ENCODE measurements at regions not wholly inside any gene's neighbourhood (a gene's known extent, or its start where the extent isn't known, plus 50 kb on each side); places are given as distances from the start of the nearest gene placed in this dataset.

- DNase-seq (ENCODE audit: low read depth) = no peak
These were observed 113.6 kb upstream of the ATP8B1 start for GRCh38 chr18:57916684-57917083.

DNA sequence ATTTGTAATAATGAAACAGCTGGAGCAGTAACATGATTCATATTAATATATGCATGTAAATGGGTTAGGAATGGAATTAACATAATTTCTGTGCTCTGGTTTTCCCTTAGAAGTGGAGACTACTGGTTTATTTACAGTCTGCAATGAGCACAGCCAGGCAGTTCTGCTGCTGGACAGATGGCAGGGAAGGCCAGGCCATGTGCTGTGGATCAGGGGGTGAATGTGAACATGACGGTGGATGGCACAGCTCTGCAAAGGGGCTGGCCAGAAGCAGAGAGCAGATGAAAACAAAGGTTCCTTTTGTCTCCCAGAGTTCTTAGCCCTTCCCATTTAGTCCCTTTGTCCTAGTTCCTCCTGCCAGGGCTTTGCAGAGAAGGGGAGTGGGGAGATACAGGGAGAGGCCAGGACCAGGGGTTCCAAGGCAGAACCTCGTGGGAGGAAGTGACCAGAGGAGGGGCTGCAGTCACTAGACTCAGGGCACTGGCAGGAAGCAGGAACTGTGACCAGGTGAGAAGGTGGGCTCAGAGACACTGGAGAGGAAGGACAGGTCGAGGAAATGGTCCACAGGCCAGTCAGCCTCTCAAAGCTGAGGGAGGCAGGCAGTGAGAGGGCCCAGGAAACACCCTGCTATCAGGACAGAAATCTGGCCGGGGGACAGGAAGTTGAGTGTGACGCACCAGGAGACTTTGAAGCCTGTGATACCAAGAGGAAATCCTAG lies 112.9 kb upstream of the ATP8B1 start:
- DNase-seq (ENCODE audit: low read depth) = peak; percentile 51

- peak; percentile 83 for DNase-seq (ENCODE audit: low read depth)
These were observed 112.1 kb upstream of the ATP8B1 start for GRCh38 chr18:57915248-57915647.

DNA sequence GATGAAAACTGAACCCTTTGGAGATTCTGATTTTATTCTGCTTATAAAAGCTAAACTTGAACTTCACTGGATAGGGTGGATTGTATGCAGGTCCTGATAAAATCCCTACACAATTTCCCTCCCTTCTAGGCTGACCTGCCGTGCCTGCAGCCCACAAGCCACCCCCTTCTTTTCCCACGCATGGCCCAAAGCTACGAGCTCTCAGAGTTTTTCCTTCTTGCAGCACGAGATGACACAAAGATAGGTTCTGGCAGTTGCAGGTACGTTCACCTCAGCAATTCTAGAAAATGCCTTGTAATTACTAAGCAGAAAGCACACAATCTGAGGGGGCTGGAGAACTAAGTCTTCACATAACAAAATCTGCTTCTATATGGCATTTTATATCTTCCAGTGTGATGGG lies 110.6 kb upstream of the ATP8B1 start:
- DNase-seq (ENCODE audit: low read depth) = no peak

DNA sequence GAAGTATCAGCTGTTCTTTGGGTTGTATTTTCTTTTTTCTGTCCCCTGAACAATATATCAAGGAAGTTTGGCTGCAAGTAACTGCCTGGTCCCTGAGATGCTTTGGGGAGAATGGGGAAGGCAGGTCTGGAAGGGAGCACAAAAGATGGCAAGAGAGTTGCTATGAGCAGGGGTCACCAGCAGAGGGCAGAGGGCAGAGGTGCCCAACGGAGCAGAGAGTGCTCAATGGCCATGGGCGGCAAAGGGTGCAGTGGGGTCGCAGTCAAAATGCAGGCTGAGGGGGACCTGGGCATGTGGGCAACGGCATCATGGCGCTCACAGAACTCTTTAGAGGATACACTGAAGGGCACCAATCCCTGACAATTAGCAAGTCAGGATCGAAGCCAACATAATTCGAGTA lies 107.7 kb upstream of the ATP8B1 start:
- DNase-seq (ENCODE audit: low read depth) = no peak

DNA sequence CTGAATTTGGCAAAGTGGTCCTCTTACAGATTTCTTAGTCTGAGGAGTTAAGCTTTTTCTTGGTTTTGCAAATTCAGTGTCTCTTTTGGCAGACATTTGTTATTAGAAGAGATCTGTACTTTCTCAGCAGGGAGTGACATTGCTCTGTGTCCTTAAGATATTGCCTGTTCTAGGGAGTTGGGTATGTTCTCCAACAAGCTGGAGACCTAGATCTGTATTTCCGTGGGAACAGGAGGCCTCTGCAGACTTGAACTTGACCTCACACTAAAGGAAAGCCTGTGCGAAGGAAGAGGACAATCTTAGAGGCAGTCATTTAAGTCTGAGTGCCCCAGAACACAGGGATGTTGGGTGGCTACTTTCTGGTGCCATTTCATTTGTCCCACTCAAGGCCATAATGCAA lies 107.0 kb upstream of the ATP8B1 start:
- no peak for DNase-seq (ENCODE audit: low read depth)

DNA sequence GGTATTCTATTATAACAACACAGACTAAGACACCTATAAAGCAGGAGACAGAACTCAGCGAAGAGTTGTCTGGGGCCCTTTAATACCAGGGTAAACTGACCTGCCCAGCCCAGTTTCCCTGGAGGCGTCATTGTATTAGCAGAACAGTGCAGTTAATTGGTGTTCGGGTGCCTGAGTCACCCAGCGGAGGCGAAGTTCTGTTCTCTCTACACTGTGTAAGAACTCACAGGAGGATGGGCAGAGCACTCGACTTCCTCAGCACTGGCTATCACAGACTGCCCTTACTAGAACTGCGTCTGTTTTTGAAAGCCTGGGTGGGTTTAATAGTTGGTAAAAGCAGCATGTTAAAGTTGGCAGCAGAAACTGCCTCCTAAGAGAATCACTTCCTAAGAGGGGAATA lies 106.5 kb upstream of the ATP8B1 start:
- peak; percentile 44 for DNase-seq (ENCODE audit: low read depth)

DNA sequence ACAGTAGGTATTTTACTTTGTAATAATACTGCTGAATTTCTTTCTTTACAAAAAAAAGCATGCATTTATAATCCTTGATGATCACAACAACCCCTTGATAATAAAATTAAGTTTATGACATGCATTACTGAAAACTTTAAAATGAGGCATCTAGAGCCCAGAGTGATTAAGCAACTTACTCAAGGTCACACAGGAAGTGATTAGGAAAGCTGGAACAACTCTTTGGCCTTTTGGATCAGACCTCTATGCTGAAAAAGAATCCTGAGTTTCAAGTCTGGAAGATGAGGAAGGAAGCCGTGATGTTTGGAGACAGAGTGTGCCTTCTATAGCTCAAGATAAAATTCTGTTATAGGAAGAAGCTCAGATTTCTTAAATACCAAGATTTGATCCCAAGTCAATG lies 105.0 kb upstream of the ATP8B1 start:
- DNase-seq (ENCODE audit: low read depth) = no peak

- no peak for DNase-seq (ENCODE audit: low read depth)
These were observed 104.4 kb upstream of the ATP8B1 start for GRCh38 chr18:57907550-57907949.

DNA sequence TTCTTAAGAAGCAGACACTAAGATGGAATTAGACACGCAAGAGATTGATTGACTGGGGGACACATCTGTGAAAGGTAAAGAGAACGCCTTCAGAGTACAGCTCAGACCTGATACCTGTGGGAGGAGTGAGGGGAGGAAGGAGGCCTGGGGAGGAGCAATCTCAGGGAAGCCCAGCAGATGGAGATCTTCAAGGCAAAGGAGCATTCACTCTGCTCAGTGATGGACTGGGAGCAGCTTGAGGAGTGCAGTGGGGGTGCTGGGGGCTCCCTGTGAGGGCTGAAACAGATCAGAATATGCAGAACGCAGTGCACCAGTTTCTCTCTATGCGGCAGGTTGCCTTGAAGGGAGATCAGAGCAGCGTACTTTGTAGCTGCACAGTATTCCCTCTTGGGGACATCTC lies 103.7 kb upstream of the ATP8B1 start:
- no peak for DNase-seq (ENCODE audit: low read depth)

DNA sequence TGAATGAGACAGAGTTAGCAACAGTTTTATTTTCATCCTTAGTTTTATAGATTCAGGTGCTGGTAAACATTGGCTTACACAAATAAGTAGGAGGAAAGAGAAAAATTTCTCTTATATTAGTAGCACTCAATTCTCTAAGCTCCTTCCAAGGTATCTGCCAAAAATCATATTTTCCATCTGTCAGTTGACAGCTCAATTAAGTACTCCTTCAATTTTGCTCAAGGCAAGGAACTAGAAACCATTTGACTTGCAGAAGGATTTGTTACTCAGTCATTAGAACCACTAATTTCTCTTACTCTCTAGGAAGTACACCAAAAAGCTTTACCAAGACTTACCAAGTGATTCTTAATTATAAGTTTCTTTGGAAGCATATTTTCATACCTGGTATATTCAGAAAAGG lies 101.4 kb upstream of the ATP8B1 start:
- no peak for DNase-seq (ENCODE audit: low read depth)

GRCh38 chr18:57902721-57903120 lies 99.6 kb upstream of the ATP8B1 start:
- DNase-seq (ENCODE audit: low read depth) = no peak

GRCh38 chr18:57901825-57902589 lies 98.9 kb upstream of the ATP8B1 start:
- no peak for DNase-seq (ENCODE audit: low read depth)

DNA sequence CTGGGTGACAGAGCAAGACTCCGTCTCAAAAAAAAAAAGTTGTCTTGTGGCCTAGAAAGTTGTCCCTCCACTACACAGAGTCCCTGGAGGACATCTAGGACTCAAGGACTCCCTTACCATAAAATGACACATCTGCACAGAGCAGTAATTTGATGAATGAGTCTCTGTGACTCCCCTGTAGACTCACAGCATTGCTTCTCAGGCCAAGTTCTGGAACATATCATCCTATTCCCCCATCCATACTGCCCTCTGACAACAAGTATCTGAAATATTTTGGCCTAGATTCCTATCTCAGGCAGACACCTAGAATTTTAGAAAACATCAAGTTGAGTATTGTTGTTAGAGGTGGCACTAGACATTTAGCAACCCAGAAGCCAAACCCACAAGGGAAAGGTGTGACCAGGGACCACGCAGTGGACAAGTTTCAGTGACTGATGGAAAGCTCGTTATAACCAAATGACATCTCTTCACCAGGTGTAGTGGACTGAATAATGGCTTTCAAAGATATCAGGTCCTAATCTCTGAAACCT lies 97.9 kb upstream of the ATP8B1 start:
- peak; percentile 28 for DNase-seq (ENCODE audit: low read depth)

GRCh38 chr18:57898506-57899124 lies 95.5 kb upstream of the ATP8B1 start:
- DNase-seq (ENCODE audit: low read depth) = peak; percentile 98

- DNase-seq (ENCODE audit: low read depth) = no peak
These were observed 92.1 kb upstream of the ATP8B1 start for GRCh38 chr18:57895182-57895581.

- DNase-seq (ENCODE audit: low read depth) = no peak
These were observed 88.7 kb upstream of the ATP8B1 start for GRCh38 chr18:57891707-57892391.

DNA sequence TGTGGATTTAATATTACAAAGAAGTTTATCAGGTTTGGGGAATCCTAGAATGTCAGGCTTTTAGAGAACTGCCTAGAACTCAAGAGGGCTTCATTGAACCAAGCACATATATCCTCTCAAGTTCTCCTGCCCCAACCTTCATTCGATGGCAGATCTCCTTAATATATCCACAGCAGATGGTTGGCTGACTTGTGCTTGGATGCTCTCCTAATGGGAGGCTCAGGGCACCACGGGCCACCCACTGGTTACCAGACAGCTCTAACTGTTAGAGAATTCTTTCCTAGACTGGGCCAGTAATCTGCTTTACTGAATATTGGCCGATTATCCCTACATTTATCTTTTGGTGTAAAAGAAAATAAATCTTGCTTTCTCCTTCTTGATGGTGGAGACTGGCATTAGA lies 87.2 kb upstream of the ATP8B1 start:
- DNase-seq (ENCODE audit: low read depth) = no peak

DNA sequence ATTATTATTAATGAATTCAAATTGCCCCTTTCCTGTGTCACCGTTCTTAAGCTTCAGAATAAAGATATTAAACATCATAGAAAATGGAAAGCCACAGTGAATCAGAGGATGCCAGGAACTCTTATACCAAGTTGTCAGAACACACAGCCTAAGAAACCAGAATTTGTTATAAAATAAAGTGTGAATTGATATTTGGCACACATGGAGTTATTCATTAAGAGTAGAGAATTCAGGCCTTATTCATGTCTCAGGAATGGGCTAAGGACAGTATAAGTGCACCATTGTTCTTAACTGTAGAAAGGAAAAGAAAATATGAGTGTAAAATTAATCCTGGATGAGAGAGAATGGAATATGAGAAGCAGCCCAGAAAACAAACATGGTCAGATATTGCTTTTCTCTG lies 86.7 kb upstream of the ATP8B1 start:
- no peak for DNase-seq (ENCODE audit: low read depth)

DNA sequence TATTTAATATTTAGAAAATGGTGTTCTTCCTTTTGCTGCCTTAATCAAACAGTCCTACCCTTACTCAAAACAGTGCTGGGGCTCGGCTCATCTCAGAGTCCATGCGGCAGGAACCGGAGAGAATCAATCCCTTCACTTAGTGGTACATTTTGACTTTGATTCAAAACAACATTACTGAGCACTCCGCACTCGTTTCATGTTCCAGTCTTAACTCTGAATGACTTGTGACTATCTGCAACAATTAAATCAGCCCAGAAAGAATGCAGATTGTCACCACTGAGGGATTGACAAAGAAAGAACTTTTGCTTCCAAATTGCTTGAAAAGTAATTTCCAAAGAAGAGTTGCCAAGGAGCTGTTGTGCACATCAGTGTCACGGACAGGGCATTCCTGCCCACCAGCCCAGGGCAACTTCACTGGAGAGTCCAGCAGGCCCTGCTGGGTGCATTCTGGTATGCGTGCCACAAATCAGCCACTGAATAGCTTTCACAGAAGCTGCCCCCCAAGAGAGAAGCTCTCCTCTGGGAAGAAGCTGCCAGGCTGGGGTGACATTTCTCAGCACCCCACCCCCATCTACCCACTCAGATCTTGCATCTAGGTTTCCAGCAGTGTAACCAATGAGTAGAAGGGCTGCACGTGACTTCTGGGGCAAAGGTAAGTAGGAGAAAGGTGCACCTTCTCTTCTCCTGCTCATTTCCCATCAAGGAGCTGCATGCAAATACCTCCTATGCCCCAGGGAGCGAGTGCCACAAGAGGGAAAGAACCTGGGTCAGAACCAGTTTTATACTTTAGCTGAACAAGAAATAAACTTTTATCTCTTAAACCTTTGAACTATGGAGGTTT lies 84.6 kb upstream of the ATP8B1 start:
- no peak for DNase-seq (ENCODE audit: low read depth)

GRCh38 chr18:57885931-57886330 lies 82.8 kb upstream of the ATP8B1 start:
- peak; percentile 33 for DNase-seq (ENCODE audit: low read depth)

All from LHCN-M2 (cell line).